WTC11 (cell line): ENCODE measurements at regions not wholly inside any gene's neighbourhood (a gene's known extent, or its start where the extent isn't known, plus 50 kb on each side); places are given as distances from the start of the nearest gene placed in this dataset.
"Not testable (repeated sequence)": the region's sequence is repeated elsewhere in the genome, so short reads cannot be mapped to it uniquely, and the experiment has no call there.

Experiments
- ATAC-seq: fragments of 200-7000 bp; cut with Tn5 transposase; 2 replicates; pipeline ENCODE4 v1.10.0; 2021; ENCODE audit warnings: mild to moderate bottlenecking, moderate library complexity
- CTCF ChIA-PET: fragments of 300-600 bp; sonication (Branson Sonifier 250); formaldehyde crosslinking; loops from one replicate; lab custom pipeline; 2021; ENCODE audit warnings: antibody characterized with exemption; lab: Charles Lee
- POLR2A ChIA-PET: fragments of 350-600 bp; sonication (Branson Sonifier 250); formaldehyde crosslinking; loops from one replicate; lab custom pipeline; 2021; ENCODE audit warnings: antibody characterized with exemption; lab: Charles Lee
- DNase-seq: peaks from one replicate; pipeline ENCODE4 v3.0.0; 2021; ENCODE audit warnings: low spot score
- H3K27ac Mint-ChIP-seq: 2 replicates; pipeline ENCODE4 v1.8.0; 2021; ENCODE audit warnings: mixed read lengths
- H3K27me3 Mint-ChIP-seq: 2 replicates; pipeline ENCODE4 v1.8.0; 2021; ENCODE audit warnings: low read depth, mild to moderate bottlenecking, moderate library complexity, mixed read lengths
- H3K36me3 Mint-ChIP-seq: 2 replicates; pipeline ENCODE4 v1.8.0; 2021; ENCODE audit warnings: mixed read lengths
- H3K4me1 Mint-ChIP-seq: 2 replicates; pipeline ENCODE4 v1.8.0; 2022; ENCODE audit warnings: mixed read lengths
- H3K4me3 Mint-ChIP-seq: 2 replicates; pipeline ENCODE4 v1.8.0; 2021; ENCODE audit warnings: mild to moderate bottlenecking, moderate library complexity, mixed read lengths
- H3K9me3 Mint-ChIP-seq: 2 replicates; pipeline ENCODE4 v1.8.0; 2021; ENCODE audit warnings: mixed read lengths
- AFF4 ChIP-seq: sonication (generic); formaldehyde crosslinking; IDR thresholded peaks from 2 replicates; pipeline ENCODE4 v1.8.1; 2023; ENCODE audit warnings: mild to moderate bottlenecking, missing genetic modification reagents, borderline replicate concordance
- AR ChIP-seq: fragments of 250-450 bp; sonication (Bioruptor Pico); IDR thresholded peaks from 2 replicates; pipeline ENCODE4 v1.9.0; 2021; ENCODE audit warnings: mild to moderate bottlenecking
- E2F5 ChIP-seq: sonication (generic); formaldehyde crosslinking; IDR thresholded peaks from 2 replicates; pipeline ENCODE4 v1.8.1; 2022; ENCODE audit warnings: mild to moderate bottlenecking, moderate library complexity, missing genetic modification reagents
- ERG ChIP-seq: fragments of 250-450 bp; sonication (Bioruptor Pico); IDR thresholded peaks from 2 replicates; pipeline ENCODE4 v1.8.0; 2021; ENCODE audit warnings: mild to moderate bottlenecking
- HMGXB4 ChIP-seq: sonication (generic); formaldehyde crosslinking; IDR thresholded peaks from 2 replicates; pipeline ENCODE4 v1.8.1; 2023; ENCODE audit warnings: mild to moderate bottlenecking, moderate library complexity, missing genetic modification reagents
- MLX ChIP-seq: sonication (generic); formaldehyde crosslinking; IDR thresholded peaks from 2 replicates; pipeline ENCODE4 v1.8.1; 2023; ENCODE audit warnings: mild to moderate bottlenecking, missing genetic modification reagents, moderate library complexity
- NFYB ChIP-seq: sonication (generic); formaldehyde crosslinking; conservative IDR thresholded peaks from 2 replicates; pipeline ENCODE4 v1.8.0; 2022; ENCODE audit warnings: low read depth, missing genetic modification reagents
- NR2C2 ChIP-seq: sonication (generic); formaldehyde crosslinking; IDR thresholded peaks from 2 replicates; pipeline ENCODE4 v1.8.0; 2022; ENCODE audit warnings: mild to moderate bottlenecking, missing genetic modification reagents
- SOX15 ChIP-seq: fragments of 250-450 bp; sonication (Bioruptor Pico); IDR thresholded peaks from 2 replicates; pipeline ENCODE4 v1.9.0; 2021; ENCODE audit warnings: mild to moderate bottlenecking
- TCF7 ChIP-seq: sonication (generic); formaldehyde crosslinking; IDR thresholded peaks from 2 replicates; pipeline ENCODE4 v1.8.0; 2022; ENCODE audit warnings: mild to moderate bottlenecking, low read depth, missing genetic modification reagents, moderate library complexity
- USF2 ChIP-seq: sonication (generic); formaldehyde crosslinking; IDR thresholded peaks from 2 replicates; pipeline ENCODE4 v1.8.1; 2023; ENCODE audit warnings: mild to moderate bottlenecking, missing genetic modification reagents, moderate library complexity
- ZNF138 ChIP-seq: sonication (generic); formaldehyde crosslinking; conservative IDR thresholded peaks from 2 replicates; pipeline ENCODE4 v1.8.1; 2022; ENCODE audit warnings: mild to moderate bottlenecking, moderate library complexity, missing genetic modification reagents
- ZNF281 ChIP-seq: sonication (generic); formaldehyde crosslinking; IDR thresholded peaks from 2 replicates; pipeline ENCODE4 v1.8.0; 2023; ENCODE audit warnings: mild to moderate bottlenecking, missing genetic modification reagents
- ZNF425 ChIP-seq: fragments of 250-450 bp; sonication (Bioruptor Pico); conservative IDR thresholded peaks from 2 replicates; pipeline ENCODE4 v1.9.0; 2021; ENCODE audit warnings: mild to moderate bottlenecking

GRCh38 chr10:80856186-80856585 lies 318.5 kb downstream of the SH2D4B start (continued):
- TF ChIP-seq HMGXB4 (CRISPR knock-in tag) = no peak
- TF ChIP-seq ZNF425 (CRISPR knock-in tag) = no peak
- no peak for TF ChIP-seq ZNF138 (CRISPR knock-in tag)
- TF ChIP-seq E2F5 (CRISPR knock-in tag) = no peak
- TF ChIP-seq AR (CRISPR knock-in tag) = no peak
- TF ChIP-seq SOX15 (CRISPR knock-in tag) = no peak

- H3K27ac Mint-ChIP-seq, H3K27me3 Mint-ChIP-seq, H3K4me3 Mint-ChIP-seq, POLR2A ChIA-PET, ATAC-seq, H3K36me3 Mint-ChIP-seq, DNase-seq: not testable (repeated sequence)
- H3K4me1 Mint-ChIP-seq = peaks cover 38% of the 10 kb centered on the region
- peaks cover 10% of the 10 kb centered on the region for H3K9me3 Mint-ChIP-seq
- CTCF ChIA-PET = interaction anchor here (1.6 kb wide), 1 partner anchor 65 kb away, joined by 5 read pairs; no protein-coding TSS in a partner anchor
These were observed 321.6 kb downstream of the SH2D4B start for GRCh38 chr10:80859279-80859678.

GRCh38 chr10:80860719-80861118 lies 323.0 kb downstream of the SH2D4B start:
- Mint-ChIP-seq H3K4me3 (no peak overlapping the region), H3K27ac (no peak overlapping the region), H3K9me3 (peaks cover 16% of the 10 kb centered on the region), H3K4me1 (peaks cover 30% of the 10 kb centered on the region), H3K36me3 (peaks cover 6% of the 10 kb centered on the region), H3K27me3 (peaks cover 4% of the 10 kb centered on the region; the same call in 1 of the 2 replicates)
- DNase-seq (no peak), ATAC-seq (no peak)
- POLR2A ChIA-PET = no interaction called here
- CTCF ChIA-PET = interaction anchor here (1.6 kb wide), 1 partner anchor 64 kb away, joined by 5 read pairs; no protein-coding TSS in a partner anchor
- TF ChIP-seq ZNF281 (no peak), ERG (CRISPR knock-in tag) (no peak), MLX (CRISPR knock-in tag) (no peak), NR2C2 (CRISPR knock-in tag) (no peak), TCF7 (CRISPR knock-in tag) (no peak), NFYB (CRISPR knock-in tag) (no peak), AFF4 (no peak), USF2 (no peak)
